IMR-90 (cell line): ENCODE measurements at regions not wholly inside any gene's neighbourhood (a gene's known extent, or its start where the extent isn't known, plus 50 kb on each side); places are given as distances from the start of the nearest gene placed in this dataset.
A peak's percentile ranks its signal among the peaks of the same experiment; 100 is the strongest.

Experiments
- ATAC-seq: fragments of 200-7000 bp; cut with Tn5 transposase; 2 replicates; pipeline ENCODE4 v1.9.1; 2020; ENCODE audit warnings: low read depth, mild to moderate bottlenecking, moderate library complexity
- BruUV-seq: library from RNA; stranded (reverse); fragments of 400-500 nt; replicated peaks from 2 replicates; lab custom pipeline; 2021; lab: Mats Ljungman, UMichigan
- CTCF ChIA-PET: fragments of 300-600 bp; formaldehyde crosslinking; extraction: SDS; loops from one replicate; lab custom pipeline; 2021; ENCODE audit warnings: antibody characterized with exemption; lab: Yijun Ruan, JAX
- POLR2A ChIA-PET: fragments of 300-600 bp; sonication (Branson Sonifier 250); formaldehyde crosslinking; loops from one replicate; lab custom pipeline; 2022; ENCODE audit warnings: antibody characterized with exemption; ENCODE audit not compliant: unreplicated experiment; lab: Charles Lee
- DNase-seq: peaks from one replicate; pipeline ENCODE4 v3.0.0; 2013
- H2AFZ ChIP-seq: replicated peaks from 2 replicates; pipeline ENCODE3; 2013; ENCODE audit warnings: low read length, mild to moderate bottlenecking; ENCODE audit not compliant: poor library complexity
- H2AK5ac ChIP-seq: 2 replicates; pipeline ENCODE4 v1.6.1; 2013; ENCODE audit warnings: low read depth, low read length, inconsistent platforms
- H2AK9ac ChIP-seq: replicated peaks from 2 replicates; pipeline ENCODE3; 2013; ENCODE audit warnings: mild to moderate bottlenecking, low read depth, low read length, moderate library complexity; ENCODE audit not compliant: poor library complexity
- H2BK120ac ChIP-seq: 2 replicates; pipeline ENCODE4 v1.6.1; 2013; ENCODE audit warnings: low read depth, low read length, inconsistent platforms
- H2BK15ac ChIP-seq: 3 replicates; pipeline ENCODE4 v1.6.1; 2013; ENCODE audit warnings: low read depth, low read length, inconsistent platforms
- H2BK20ac ChIP-seq: 2 replicates; pipeline ENCODE4 v1.6.1; 2013; ENCODE audit warnings: low read depth, mild to moderate bottlenecking, inconsistent platforms, low read length, moderate library complexity
- H2BK5ac ChIP-seq: 2 replicates; pipeline ENCODE4 v1.6.1; 2013; ENCODE audit warnings: mild to moderate bottlenecking, low read depth, low read length, inconsistent platforms; ENCODE audit not compliant: poor library complexity, severe bottlenecking
- H3K14ac ChIP-seq: replicated peaks from 2 replicates; pipeline ENCODE4 v1.6.1; 2013; ENCODE audit warnings: low read depth, low read length, inconsistent platforms
- H3K18ac ChIP-seq: 2 replicates; pipeline ENCODE4 v1.6.1; 2013; ENCODE audit warnings: low read depth, low read length, control low read depth
- H3K23ac ChIP-seq: 2 replicates; pipeline ENCODE4 v1.6.1; 2013; ENCODE audit warnings: low read depth, low read length, inconsistent platforms
- H3K27ac ChIP-seq: 2 replicates; pipeline ENCODE4 v1.5.1; 2013; ENCODE audit warnings: mild to moderate bottlenecking, control low read depth, low read length; ENCODE audit not compliant: insufficient read depth
- H3K27me3 ChIP-seq: 2 replicates; pipeline ENCODE4 v1.6.1; 2013; ENCODE audit warnings: low read length; ENCODE audit not compliant: control insufficient read depth, insufficient read depth
- H3K36me3 ChIP-seq: 2 replicates; pipeline ENCODE4 v1.6.1; 2013; ENCODE audit warnings: low read length, mixed read lengths; ENCODE audit not compliant: control insufficient read depth, insufficient read depth
- H3K4ac ChIP-seq: 2 replicates; pipeline ENCODE4 v1.6.1; 2013; ENCODE audit warnings: low read depth, low read length, inconsistent platforms
- H3K4me1 ChIP-seq: 2 replicates; pipeline ENCODE4 v1.6.1; 2013; ENCODE audit warnings: low read length, mixed read lengths; ENCODE audit not compliant: control insufficient read depth, insufficient read depth
- H3K4me2 ChIP-seq: 2 replicates; pipeline ENCODE4 v1.6.1; 2013; ENCODE audit warnings: low read depth, mild to moderate bottlenecking, control low read depth, low read length, moderate library complexity
- H3K4me3 ChIP-seq: 2 replicates; pipeline ENCODE4 v1.5.1; 2013; ENCODE audit warnings: low read depth, mild to moderate bottlenecking, control low read depth, low read length, moderate library complexity; ENCODE audit not compliant: insufficient read depth
- H3K56ac ChIP-seq: 2 replicates; pipeline ENCODE4 v1.6.1; 2013; ENCODE audit warnings: low read length, inconsistent platforms; ENCODE audit not compliant: insufficient read depth; ENCODE audit errors: extremely low read depth
- H3K79me1 ChIP-seq, 2 experiments: 2 replicates each; pipeline ENCODE4 v1.6.1; 2013; ENCODE audit warnings: low read length in 2 of 2, inconsistent platforms in 1 of 2, low read depth in 1 of 2
- H3K9ac ChIP-seq: 2 replicates; pipeline ENCODE4 v1.6.1; 2013; ENCODE audit warnings: low read depth, low read length, control low read depth
- H3K9me1 ChIP-seq: 2 replicates; pipeline ENCODE4 v1.6.1; 2013; ENCODE audit warnings: low read length, inconsistent platforms; ENCODE audit not compliant: insufficient read depth
- H3K9me3 ChIP-seq: 2 replicates; pipeline ENCODE4 v1.6.1; 2013; ENCODE audit warnings: low read length; ENCODE audit not compliant: control insufficient read depth, insufficient read depth
- H4K20me1 ChIP-seq: 2 replicates; pipeline ENCODE4 v1.6.1; 2013; ENCODE audit warnings: low read length, inconsistent platforms; ENCODE audit not compliant: insufficient read depth
- H4K5ac ChIP-seq: 2 replicates; pipeline ENCODE4 v1.6.1; 2013; ENCODE audit warnings: mild to moderate bottlenecking, low read depth, low read length, control low read depth
- H4K8ac ChIP-seq, 2 experiments: 2 replicates each; pipeline ENCODE4 v1.6.1; 2013; ENCODE audit warnings: low read depth in 2 of 2, low read length in 2 of 2, control low read depth in 1 of 2, inconsistent platforms in 1 of 2
- H4K91ac ChIP-seq: 2 replicates; pipeline ENCODE4 v1.6.1; 2013; ENCODE audit warnings: low read depth, low read length, inconsistent platforms; ENCODE audit not compliant: insufficient read depth
- BHLHE40 ChIP-seq: fragments of 150-350 bp; IDR thresholded peaks from 2 replicates; pipeline ENCODE4 v1.6.1; 2016; ENCODE audit warnings: mild to moderate bottlenecking, low read depth, low read length
- CEBPB ChIP-seq: IDR thresholded peaks from 2 replicates; pipeline ENCODE4 v1.6.1; 2012; ENCODE audit warnings: low read depth, low read length, improper control_type of control experiment
- CHD1 ChIP-seq: IDR thresholded peaks from 2 replicates; pipeline ENCODE4 v1.6.1; 2012; ENCODE audit warnings: low read depth, low read length, improper control_type of control experiment
- FOS ChIP-seq: fragments of 150-350 bp; IDR thresholded peaks from 2 replicates; pipeline ENCODE4 v1.6.1; 2016; ENCODE audit warnings: low read depth, low read length
- MAFK ChIP-seq: IDR thresholded peaks from 2 replicates; pipeline ENCODE4 v1.6.1; 2012; ENCODE audit warnings: low read depth, low read length, improper control_type of control experiment
- MAZ ChIP-seq: IDR thresholded peaks from 2 replicates; pipeline ENCODE4 v1.6.1; 2012; ENCODE audit warnings: low read depth, mild to moderate bottlenecking, low read length, improper control_type of control experiment, moderate library complexity, borderline replicate concordance
- MXI1 ChIP-seq: IDR thresholded peaks from 2 replicates; pipeline ENCODE4 v1.6.1; 2012; ENCODE audit warnings: low read depth, mild to moderate bottlenecking, low read length, moderate library complexity, borderline replicate concordance
- NFE2L2 ChIP-seq: fragments of 150-350 bp; IDR thresholded peaks from 2 replicates; pipeline ENCODE4 v1.6.1; 2016; ENCODE audit warnings: low read depth, mild to moderate bottlenecking, low read length
- POLR2A ChIP-seq: IDR thresholded peaks from 2 replicates; pipeline ENCODE4 v1.6.1; 2012; ENCODE audit warnings: mild to moderate bottlenecking, low read depth, low read length
- RAD21 ChIP-seq: IDR thresholded peaks from 2 replicates; pipeline ENCODE4 v1.6.1; 2012; ENCODE audit warnings: low read length, improper control_type of control experiment
- RCOR1 ChIP-seq: IDR thresholded peaks from 2 replicates; pipeline ENCODE4 v1.6.1; 2012; ENCODE audit warnings: mild to moderate bottlenecking, low read length, improper control_type of control experiment; ENCODE audit not compliant: insufficient replicate concordance
- RFX5 ChIP-seq: IDR thresholded peaks from 2 replicates; pipeline ENCODE4 v1.8.0; 2012; ENCODE audit warnings: low read depth, mild to moderate bottlenecking, low read length, moderate library complexity
- SMC3 ChIP-seq: fragments of 150-350 bp; IDR thresholded peaks from 2 replicates; pipeline ENCODE4 v1.6.1; 2016; ENCODE audit warnings: low read depth, mild to moderate bottlenecking, antibody characterized with exemption, low read length, moderate library complexity
- USF2 ChIP-seq: fragments of 150-350 bp; IDR thresholded peaks from 2 replicates; pipeline ENCODE4 v1.6.1; 2017; ENCODE audit warnings: mild to moderate bottlenecking, antibody characterized with exemption, low read length, low read depth
- WGBS, 2 experiments: methylation state at CpG; one replicate each; pipeline versions ENCODE4 v1.1.5 to v1.1.7; 2013; ENCODE audit warnings: missing lambda C conversion rate in 2 of 2; ENCODE audit not compliant: insufficient read length in 1 of 2; ENCODE audit errors: extremely low coverage in 2 of 2; 5-methylcytosine and 5-hydroxymethylcytosine counted together
- dilution Hi-C: fragments of 300-500 bp; cut with HindIII; formaldehyde crosslinking; loops from one replicate; pipeline ENCODE4 v1.14.3; 2018; ENCODE audit warnings: low sequenced_read_pairs; ENCODE audit not compliant: unreplicated experiment
- in situ Hi-C: fragments of 300-500 bp; cut with MboI; formaldehyde crosslinking; loops from 3 replicates; pipeline ENCODE4 v1.14.3; 2019; ENCODE audit warnings: low sequenced_read_pairs, inconsistent platforms, mixed read lengths
- intact Hi-C: fragments of 100-400 bp; cut with micrococcal nuclease; formaldehyde crosslinking; loops from 2 replicates; pipeline ENCODE4 v1.10.0; 2022
- TF ChIP-seq, protein P1 (sequence below): conservative IDR thresholded peaks from 2 replicates; pipeline ENCODE4 v1.5.1; 2012; ENCODE audit warnings: mild to moderate bottlenecking, low read depth, low read length, improper control_type of control experiment

DNA sequence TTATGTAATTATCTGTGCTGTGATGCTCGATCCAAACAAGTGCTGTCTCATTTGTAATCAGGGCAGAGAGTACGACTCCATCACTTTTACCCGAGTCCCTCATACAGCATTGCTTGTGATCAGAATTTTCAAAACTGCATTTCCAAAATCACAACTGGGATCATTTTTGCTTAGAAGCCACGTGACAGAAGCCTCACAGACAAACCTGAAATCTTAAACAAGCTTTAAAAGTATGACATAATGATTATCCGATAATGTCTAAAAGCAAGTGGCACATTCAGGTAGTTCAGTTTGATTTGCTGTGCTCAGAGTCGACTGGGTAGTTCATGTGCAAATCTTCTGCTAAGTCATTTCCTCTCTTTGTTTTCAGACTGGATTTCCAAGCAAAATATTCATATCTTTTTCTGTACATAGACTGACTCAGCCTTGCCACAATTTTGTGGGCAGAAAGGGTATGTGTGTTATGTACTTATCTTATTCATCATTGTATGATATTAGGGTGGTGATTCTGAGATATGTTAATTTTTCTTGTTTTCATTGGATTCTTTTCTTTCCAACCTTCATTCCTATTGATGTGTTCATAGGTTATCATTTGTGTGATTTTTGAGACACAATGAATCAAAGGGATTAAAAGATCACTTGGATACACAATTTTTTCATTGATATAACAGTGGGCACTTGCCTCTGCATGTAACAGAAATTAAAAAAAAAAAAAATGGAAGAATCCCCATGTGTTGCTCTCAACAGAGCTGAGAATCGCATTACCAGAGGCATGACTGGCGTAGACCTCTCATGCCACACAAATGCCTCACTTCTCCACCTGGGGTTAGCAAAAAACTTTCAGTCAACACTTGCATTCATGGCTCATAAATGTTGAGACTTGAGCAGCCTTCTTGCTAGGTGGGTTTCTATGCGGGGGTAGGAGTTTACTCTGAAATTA, 355.7 kb downstream of the LTN1 start:
- H4K5ac ChIP-seq: peak overlapping the region; percentile 88
- WGBS, 2 experiments: no CpG with 5 or more reads among the region's 9 CpGs
- H3K4me1 ChIP-seq: peaks cover 24% of the 10 kb centered on the region
- peak overlapping the region; percentile 57; the same call in 1 of the 2 replicates for H3K9ac ChIP-seq
- H3K79me1 ChIP-seq: no peaks in the 10 kb centered on the region
- H3K18ac ChIP-seq: peak overlapping the region; percentile 96
- H2AFZ ChIP-seq: no peak overlapping the region
- H3K4me2 ChIP-seq: peak overlapping the region; percentile 21; the same call in 1 of the 2 replicates
- H2BK20ac ChIP-seq: peak overlapping the region; percentile 91
- dilution Hi-C loops (no loop called here), intact Hi-C loops (loop anchor here (10.0 kb wide), 2 partner anchors 92 to 1792 kb away; partner anchors contain the start of gene ADAMTS1), in situ Hi-C loops (no loop called here)
- POLR2A ChIA-PET: no interaction called here
- peak overlapping the region; percentile 73 for H3K23ac ChIP-seq
- peak overlapping the region; percentile 86 for H3K4ac ChIP-seq
- H3K56ac ChIP-seq: peak overlapping the region; percentile 70
- ATAC-seq (peak; percentile 79), DNase-seq (peak; percentile 94)
- H3K14ac ChIP-seq: peak overlapping the region; percentile 80
- H4K20me1 ChIP-seq: no peaks in the 10 kb centered on the region
- TF ChIP-seq NFE2L2: peak; percentile 86
- TF ChIP-seq CEBPB: no peak; the same call in 1 of the 2 replicates
- TF ChIP-seq RCOR1: no peak
- no peak for TF ChIP-seq MAZ
- no peak; the same call in 1 of the 2 replicates for TF ChIP-seq POLR2A
- TF ChIP-seq, protein P1, sequence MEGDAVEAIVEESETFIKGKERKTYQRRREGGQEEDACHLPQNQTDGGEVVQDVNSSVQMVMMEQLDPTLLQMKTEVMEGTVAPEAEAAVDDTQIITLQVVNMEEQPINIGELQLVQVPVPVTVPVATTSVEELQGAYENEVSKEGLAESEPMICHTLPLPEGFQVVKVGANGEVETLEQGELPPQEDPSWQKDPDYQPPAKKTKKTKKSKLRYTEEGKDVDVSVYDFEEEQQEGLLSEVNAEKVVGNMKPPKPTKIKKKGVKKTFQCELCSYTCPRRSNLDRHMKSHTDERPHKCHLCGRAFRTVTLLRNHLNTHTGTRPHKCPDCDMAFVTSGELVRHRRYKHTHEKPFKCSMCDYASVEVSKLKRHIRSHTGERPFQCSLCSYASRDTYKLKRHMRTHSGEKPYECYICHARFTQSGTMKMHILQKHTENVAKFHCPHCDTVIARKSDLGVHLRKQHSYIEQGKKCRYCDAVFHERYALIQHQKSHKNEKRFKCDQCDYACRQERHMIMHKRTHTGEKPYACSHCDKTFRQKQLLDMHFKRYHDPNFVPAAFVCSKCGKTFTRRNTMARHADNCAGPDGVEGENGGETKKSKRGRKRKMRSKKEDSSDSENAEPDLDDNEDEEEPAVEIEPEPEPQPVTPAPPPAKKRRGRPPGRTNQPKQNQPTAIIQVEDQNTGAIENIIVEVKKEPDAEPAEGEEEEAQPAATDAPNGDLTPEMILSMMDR: no peak
- no peak for TF ChIP-seq RAD21
- no peak for TF ChIP-seq SMC3
- no peak for TF ChIP-seq BHLHE40
- peak; percentile 38; the same call in 1 of the 2 replicates for TF ChIP-seq MAFK
- TF ChIP-seq FOS: 0 out of 2 replicates have a peak, but pooled peaks have one; percentile 25
- peak; percentile 38; the same call in 1 of the 2 replicates for TF ChIP-seq USF2
- TF ChIP-seq MXI1: no peak
- TF ChIP-seq CHD1: no peak
- TF ChIP-seq RFX5: no peak
- peaks cover 5% of the 10 kb centered on the region for H3K9me1 ChIP-seq
- H2AK5ac ChIP-seq: peak overlapping the region; percentile 86
- H3K36me3 ChIP-seq: no peaks in the 10 kb centered on the region; the same call in 1 of the 2 replicates
- H4K8ac ChIP-seq: peak overlapping the region; percentile 93 to 100
- peak overlapping the region; percentile 91 for H2BK5ac ChIP-seq
- H2AK9ac ChIP-seq: no peak overlapping the region
- peak overlapping the region; percentile 96 for H2BK15ac ChIP-seq
- H3K27me3 ChIP-seq: no peaks in the 10 kb centered on the region
- H4K91ac ChIP-seq: peak overlapping the region; percentile 98
- H3K9me3 ChIP-seq: no peaks in the 10 kb centered on the region
- no TSS peak for BruUV-seq
- peak overlapping the region; percentile 81 for H3K27ac ChIP-seq
- CTCF ChIA-PET: interaction anchor here (0.9 kb wide), 1 partner anchor 24 kb away, joined by 5 read pairs; no protein-coding TSS in a partner anchor
- H3K4me3 ChIP-seq: no peak overlapping the region
- H2BK120ac ChIP-seq: peak overlapping the region; percentile 97
